T-helper 2 cell treated with Interferon-gamma antibody and Interleukin-4, amounts not matched to agents 5 μg/mL and 100 μg/mL, for 36 hours (primary cell): ENCODE measurements at regions not wholly inside any gene's neighbourhood (a gene's known extent, or its start where the extent isn't known, plus 50 kb on each side); places are given as distances from the start of the nearest gene placed in this dataset.
"Not testable (repeated sequence)": the region's sequence is repeated elsewhere in the genome, so short reads cannot be mapped to it uniquely, and the experiment has no call there.

Experiments used
- DNase-seq: peaks from one replicate; pipeline ENCODE4 v3.0.0; 2021; ENCODE audit warnings: low spot score
- H3K27ac Mint-ChIP-seq: one replicate; pipeline ENCODE4 v1.8.0; 2021; ENCODE audit warnings: mild to moderate bottlenecking, mixed read lengths
- H3K27me3 Mint-ChIP-seq: one replicate; pipeline ENCODE4 v1.8.0; 2021; ENCODE audit warnings: low read depth, mixed read lengths
- H3K36me3 Mint-ChIP-seq: one replicate; pipeline ENCODE4 v1.8.0; 2021; ENCODE audit warnings: low read depth, mixed read lengths
- H3K4me1 Mint-ChIP-seq: one replicate; pipeline ENCODE4 v1.8.0; 2021; ENCODE audit warnings: low read depth, mixed read lengths
- H3K4me3 Mint-ChIP-seq: one replicate; pipeline ENCODE4 v1.8.0; 2022; ENCODE audit warnings: mild to moderate bottlenecking, moderate library complexity, mixed read lengths
- H3K9me3 Mint-ChIP-seq: one replicate; pipeline ENCODE4 v1.8.0; 2021; ENCODE audit warnings: mixed read lengths

- DNase-seq, result no peak
- Mint-ChIP-seq H3K4me1 (no peaks in the 10 kb centered on the region), H3K9me3 (peaks cover 13% of the 10 kb centered on the region), H3K36me3 (peaks cover 2% of the 10 kb centered on the region), H3K27ac (no peak overlapping the region), H3K4me3 (no peak overlapping the region), H3K27me3 (peaks cover 15% of the 10 kb centered on the region)
These were observed 114.3 kb upstream of the ALKAL2 start for GRCh38 chr2:402206-402605.

GRCh38 chr2:401019-401679 is 113.3 kb upstream of the ALKAL2 start:
- no peak for DNase-seq
- Mint-ChIP-seq H3K27me3 (peaks cover 12% of the 10 kb centered on the region), H3K27ac (no peak overlapping the region), H3K4me1 (no peaks in the 10 kb centered on the region), H3K4me3 (no peak overlapping the region), H3K36me3 (peaks cover 2% of the 10 kb centered on the region), H3K9me3 (peaks cover 13% of the 10 kb centered on the region)

- no peak for DNase-seq
- Mint-ChIP-seq H3K4me1 (peaks cover 12% of the 10 kb centered on the region), H3K36me3 (peaks cover 4% of the 10 kb centered on the region), H3K27ac (no peak overlapping the region), H3K9me3 (peaks cover 2% of the 10 kb centered on the region), H3K27me3 (no peaks in the 10 kb centered on the region), H3K4me3 (no peak overlapping the region)
These were observed 110.0 kb upstream of the ALKAL2 start for GRCh38 chr2:397926-398325.

- H3K36me3 Mint-ChIP-seq, result peaks cover 4% of the 10 kb centered on the region
These were observed 109.6 kb upstream of the ALKAL2 start for GRCh38 chr2:397521-397920.

GRCh38 chr2:396903-397302 is 109.0 kb upstream of the ALKAL2 start:
- Mint-ChIP-seq H3K27ac (no peak overlapping the region), H3K36me3 (peaks cover 4% of the 10 kb centered on the region), H3K4me3 (no peak overlapping the region), H3K4me1 (peaks cover 14% of the 10 kb centered on the region), H3K27me3 (no peaks in the 10 kb centered on the region), H3K9me3 (no peaks in the 10 kb centered on the region)
- no peak for DNase-seq

More at GRCh38 chr2:397521-397920, 109.6 kb upstream of the ALKAL2 start:
- H3K4me1 Mint-ChIP-seq, result peaks cover 12% of the 10 kb centered on the region
- no peaks in the 10 kb centered on the region for H3K9me3 Mint-ChIP-seq
- no peak for DNase-seq
- no peak overlapping the region for H3K27ac Mint-ChIP-seq
- H3K27me3 Mint-ChIP-seq, result no peaks in the 10 kb centered on the region
- H3K4me3 Mint-ChIP-seq, result no peak overlapping the region

- H3K36me3 Mint-ChIP-seq, result peaks cover 4% of the 10 kb centered on the region
- no peaks in the 10 kb centered on the region for H3K27me3 Mint-ChIP-seq
- DNase-seq, result no peak
- no peaks in the 10 kb centered on the region for H3K9me3 Mint-ChIP-seq
- H3K4me3 Mint-ChIP-seq, result no peak overlapping the region
- H3K4me1 Mint-ChIP-seq, result peaks cover 19% of the 10 kb centered on the region
- no peak overlapping the region for H3K27ac Mint-ChIP-seq
These were observed 108.0 kb upstream of the ALKAL2 start for GRCh38 chr2:395886-396285.

- peaks cover 4% of the 10 kb centered on the region for H3K36me3 Mint-ChIP-seq
- H3K4me1 Mint-ChIP-seq, result peaks cover 19% of the 10 kb centered on the region
- DNase-seq, result peak; percentile 68
- H3K4me3 Mint-ChIP-seq, result peak overlapping the region; percentile 89
- peaks cover 2% of the 10 kb centered on the region for H3K9me3 Mint-ChIP-seq
- no peaks in the 10 kb centered on the region for H3K27me3 Mint-ChIP-seq
- H3K27ac Mint-ChIP-seq, result peak overlapping the region; percentile 88
These were observed 106.1 kb upstream of the ALKAL2 start for GRCh38 chr2:393711-394696.

GRCh38 chr2:392926-393280 is 105.0 kb upstream of the ALKAL2 start:
- H3K27me3 Mint-ChIP-seq, result no peaks in the 10 kb centered on the region
- peaks cover 5% of the 10 kb centered on the region for H3K9me3 Mint-ChIP-seq
- no peak overlapping the region for H3K27ac Mint-ChIP-seq
- DNase-seq, result no peak
- H3K36me3 Mint-ChIP-seq, result peaks cover 4% of the 10 kb centered on the region
- H3K4me3 Mint-ChIP-seq, result peak overlapping the region; percentile 12
- peaks cover 19% of the 10 kb centered on the region for H3K4me1 Mint-ChIP-seq

- H3K27me3 Mint-ChIP-seq, result no peaks in the 10 kb centered on the region
- peaks cover 5% of the 10 kb centered on the region for H3K9me3 Mint-ChIP-seq
- no peak for DNase-seq
- H3K4me1 Mint-ChIP-seq, result peaks cover 19% of the 10 kb centered on the region
- H3K4me3 Mint-ChIP-seq, result no peak overlapping the region
- H3K27ac Mint-ChIP-seq, result no peak overlapping the region
- peaks cover 4% of the 10 kb centered on the region for H3K36me3 Mint-ChIP-seq
These were observed 104.5 kb upstream of the ALKAL2 start for GRCh38 chr2:392181-392925.

- DNase-seq, result no peak
- no peaks in the 10 kb centered on the region for H3K27me3 Mint-ChIP-seq
- H3K36me3 Mint-ChIP-seq, result peaks cover 4% of the 10 kb centered on the region
- H3K27ac Mint-ChIP-seq, result no peak overlapping the region
- peaks cover 19% of the 10 kb centered on the region for H3K4me1 Mint-ChIP-seq
- H3K4me3 Mint-ChIP-seq, result no peak overlapping the region
- peaks cover 5% of the 10 kb centered on the region for H3K9me3 Mint-ChIP-seq
These were observed 103.8 kb upstream of the ALKAL2 start for GRCh38 chr2:391696-392095.

- no peak overlapping the region for H3K4me3 Mint-ChIP-seq
- H3K9me3 Mint-ChIP-seq, result peaks cover 5% of the 10 kb centered on the region
- H3K27me3 Mint-ChIP-seq, result no peaks in the 10 kb centered on the region
- DNase-seq, result no peak
- H3K4me1 Mint-ChIP-seq, result peaks cover 19% of the 10 kb centered on the region
- no peak overlapping the region for H3K27ac Mint-ChIP-seq
- H3K36me3 Mint-ChIP-seq, result peaks cover 4% of the 10 kb centered on the region
These were observed 103.1 kb upstream of the ALKAL2 start for GRCh38 chr2:390959-391358.

- not testable (repeated sequence) for H3K9me3 Mint-ChIP-seq, H3K27ac Mint-ChIP-seq, DNase-seq, H3K4me3 Mint-ChIP-seq, H3K36me3 Mint-ChIP-seq, H3K27me3 Mint-ChIP-seq
- H3K4me1 Mint-ChIP-seq, result peaks cover 17% of the 10 kb centered on the region
These were observed 102.1 kb upstream of the ALKAL2 start for GRCh38 chr2:389985-390384.

- H3K36me3 Mint-ChIP-seq, DNase-seq, H3K27me3 Mint-ChIP-seq, H3K9me3 Mint-ChIP-seq, H3K4me1 Mint-ChIP-seq, H3K4me3 Mint-ChIP-seq, H3K27ac Mint-ChIP-seq: not testable (repeated sequence)
These were observed 100.9 kb upstream of the ALKAL2 start for GRCh38 chr2:388752-389151.

GRCh38 chr2:387980-388421 is 100.1 kb upstream of the ALKAL2 start:
- H3K4me1 Mint-ChIP-seq, result peaks cover 7% of the 10 kb centered on the region
- H3K27me3 Mint-ChIP-seq, result no peaks in the 10 kb centered on the region
- no peak overlapping the region for H3K4me3 Mint-ChIP-seq
- H3K9me3 Mint-ChIP-seq, result peaks cover 5% of the 10 kb centered on the region
- peaks cover under 1% of the 10 kb centered on the region for H3K36me3 Mint-ChIP-seq
- no peak for DNase-seq
- H3K27ac Mint-ChIP-seq, result no peak overlapping the region
